H1 (cell line): ENCODE measurements at regions not wholly inside any gene's neighbourhood (a gene's known extent, or its start where the extent isn't known, plus 50 kb on each side); places are given as distances from the start of the nearest gene placed in this dataset.

ENCODE experiments used
- E2F6 ChIP-seq: IDR thresholded peaks from 2 replicates; pipeline ENCODE4 v1.6.1; 2012; ENCODE audit warnings: inconsistent platforms
- USF2 ChIP-seq: IDR thresholded peaks from 2 replicates; pipeline ENCODE4 v1.6.1; 2011; ENCODE audit warnings: low read length, improper control_type of control experiment
- TF ChIP-seq, protein P1 (sequence below): fragments of 300-600 bp; sonication (generic); IDR thresholded peaks from 2 replicates; pipeline ENCODE4 v1.7.1; 2012; ENCODE audit warnings: low read length, moderate library complexity, mild to moderate bottlenecking, inconsistent platforms; ENCODE audit not compliant: insufficient replicate concordance

GRCh38 chr12:92650228-92650822 is 52.5 kb upstream of the PLEKHG7 start (continued):
- TF ChIP-seq, protein P1, sequence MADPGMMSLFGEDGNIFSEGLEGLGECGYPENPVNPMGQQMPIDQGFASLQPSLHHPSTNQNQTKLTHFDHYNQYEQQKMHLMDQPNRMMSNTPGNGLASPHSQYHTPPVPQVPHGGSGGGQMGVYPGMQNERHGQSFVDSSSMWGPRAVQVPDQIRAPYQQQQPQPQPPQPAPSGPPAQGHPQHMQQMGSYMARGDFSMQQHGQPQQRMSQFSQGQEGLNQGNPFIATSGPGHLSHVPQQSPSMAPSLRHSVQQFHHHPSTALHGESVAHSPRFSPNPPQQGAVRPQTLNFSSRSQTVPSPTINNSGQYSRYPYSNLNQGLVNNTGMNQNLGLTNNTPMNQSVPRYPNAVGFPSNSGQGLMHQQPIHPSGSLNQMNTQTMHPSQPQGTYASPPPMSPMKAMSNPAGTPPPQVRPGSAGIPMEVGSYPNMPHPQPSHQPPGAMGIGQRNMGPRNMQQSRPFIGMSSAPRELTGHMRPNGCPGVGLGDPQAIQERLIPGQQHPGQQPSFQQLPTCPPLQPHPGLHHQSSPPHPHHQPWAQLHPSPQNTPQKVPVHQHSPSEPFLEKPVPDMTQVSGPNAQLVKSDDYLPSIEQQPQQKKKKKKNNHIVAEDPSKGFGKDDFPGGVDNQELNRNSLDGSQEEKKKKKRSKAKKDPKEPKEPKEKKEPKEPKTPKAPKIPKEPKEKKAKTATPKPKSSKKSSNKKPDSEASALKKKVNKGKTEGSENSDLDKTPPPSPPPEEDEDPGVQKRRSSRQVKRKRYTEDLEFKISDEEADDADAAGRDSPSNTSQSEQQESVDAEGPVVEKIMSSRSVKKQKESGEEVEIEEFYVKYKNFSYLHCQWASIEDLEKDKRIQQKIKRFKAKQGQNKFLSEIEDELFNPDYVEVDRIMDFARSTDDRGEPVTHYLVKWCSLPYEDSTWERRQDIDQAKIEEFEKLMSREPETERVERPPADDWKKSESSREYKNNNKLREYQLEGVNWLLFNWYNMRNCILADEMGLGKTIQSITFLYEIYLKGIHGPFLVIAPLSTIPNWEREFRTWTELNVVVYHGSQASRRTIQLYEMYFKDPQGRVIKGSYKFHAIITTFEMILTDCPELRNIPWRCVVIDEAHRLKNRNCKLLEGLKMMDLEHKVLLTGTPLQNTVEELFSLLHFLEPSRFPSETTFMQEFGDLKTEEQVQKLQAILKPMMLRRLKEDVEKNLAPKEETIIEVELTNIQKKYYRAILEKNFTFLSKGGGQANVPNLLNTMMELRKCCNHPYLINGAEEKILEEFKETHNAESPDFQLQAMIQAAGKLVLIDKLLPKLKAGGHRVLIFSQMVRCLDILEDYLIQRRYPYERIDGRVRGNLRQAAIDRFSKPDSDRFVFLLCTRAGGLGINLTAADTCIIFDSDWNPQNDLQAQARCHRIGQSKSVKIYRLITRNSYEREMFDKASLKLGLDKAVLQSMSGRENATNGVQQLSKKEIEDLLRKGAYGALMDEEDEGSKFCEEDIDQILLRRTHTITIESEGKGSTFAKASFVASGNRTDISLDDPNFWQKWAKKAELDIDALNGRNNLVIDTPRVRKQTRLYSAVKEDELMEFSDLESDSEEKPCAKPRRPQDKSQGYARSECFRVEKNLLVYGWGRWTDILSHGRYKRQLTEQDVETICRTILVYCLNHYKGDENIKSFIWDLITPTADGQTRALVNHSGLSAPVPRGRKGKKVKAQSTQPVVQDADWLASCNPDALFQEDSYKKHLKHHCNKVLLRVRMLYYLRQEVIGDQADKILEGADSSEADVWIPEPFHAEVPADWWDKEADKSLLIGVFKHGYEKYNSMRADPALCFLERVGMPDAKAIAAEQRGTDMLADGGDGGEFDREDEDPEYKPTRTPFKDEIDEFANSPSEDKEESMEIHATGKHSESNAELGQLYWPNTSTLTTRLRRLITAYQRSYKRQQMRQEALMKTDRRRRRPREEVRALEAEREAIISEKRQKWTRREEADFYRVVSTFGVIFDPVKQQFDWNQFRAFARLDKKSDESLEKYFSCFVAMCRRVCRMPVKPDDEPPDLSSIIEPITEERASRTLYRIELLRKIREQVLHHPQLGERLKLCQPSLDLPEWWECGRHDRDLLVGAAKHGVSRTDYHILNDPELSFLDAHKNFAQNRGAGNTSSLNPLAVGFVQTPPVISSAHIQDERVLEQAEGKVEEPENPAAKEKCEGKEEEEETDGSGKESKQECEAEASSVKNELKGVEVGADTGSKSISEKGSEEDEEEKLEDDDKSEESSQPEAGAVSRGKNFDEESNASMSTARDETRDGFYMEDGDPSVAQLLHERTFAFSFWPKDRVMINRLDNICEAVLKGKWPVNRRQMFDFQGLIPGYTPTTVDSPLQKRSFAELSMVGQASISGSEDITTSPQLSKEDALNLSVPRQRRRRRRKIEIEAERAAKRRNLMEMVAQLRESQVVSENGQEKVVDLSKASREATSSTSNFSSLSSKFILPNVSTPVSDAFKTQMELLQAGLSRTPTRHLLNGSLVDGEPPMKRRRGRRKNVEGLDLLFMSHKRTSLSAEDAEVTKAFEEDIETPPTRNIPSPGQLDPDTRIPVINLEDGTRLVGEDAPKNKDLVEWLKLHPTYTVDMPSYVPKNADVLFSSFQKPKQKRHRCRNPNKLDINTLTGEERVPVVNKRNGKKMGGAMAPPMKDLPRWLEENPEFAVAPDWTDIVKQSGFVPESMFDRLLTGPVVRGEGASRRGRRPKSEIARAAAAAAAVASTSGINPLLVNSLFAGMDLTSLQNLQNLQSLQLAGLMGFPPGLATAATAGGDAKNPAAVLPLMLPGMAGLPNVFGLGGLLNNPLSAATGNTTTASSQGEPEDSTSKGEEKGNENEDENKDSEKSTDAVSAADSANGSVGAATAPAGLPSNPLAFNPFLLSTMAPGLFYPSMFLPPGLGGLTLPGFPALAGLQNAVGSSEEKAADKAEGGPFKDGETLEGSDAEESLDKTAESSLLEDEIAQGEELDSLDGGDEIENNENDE, result no peak
- TF ChIP-seq E2F6, result no peak
- no peak for TF ChIP-seq USF2
